Spleen (tissue), 7 donors: ENCODE measurements at regions not wholly inside any gene's neighbourhood (a gene's known extent, or its start where the extent isn't known, plus 50 kb on each side); places are given as distances from the start of the nearest gene placed in this dataset.

Experiments
- POLR2A ChIP-seq, 3 donors: fragments of 450-650 bp; IDR thresholded peaks; one replicate each; pipeline ENCODE4 v1.5.1; 2017; ENCODE audit warnings: antibody characterized with exemption in 3 of 3, mild to moderate bottlenecking in 1 of 3
- TF ChIP-seq, protein P1 (sequence below), 11 experiments: fragments of 200-600 bp in 7 of 11; fragments of 450-650 bp in 4 of 11; sonication (generic) in 4 of 11; IDR thresholded peaks in 8 of 11; conservative IDR thresholded peaks in 3 of 11; 1 replicate in 7 of 11; 2 replicates in 4 of 11; pipeline versions ENCODE4 v1.4.0 to v1.8.0; 2016 to 2021; ENCODE audit warnings: antibody characterized with exemption in 11 of 11, inconsistent platforms in 4 of 11, mild to moderate bottlenecking in 1 of 11
- donor health status: DM: no; HTN: no; CAD: no; lungs with moderate emphysema.
- donor health status: DM: no; HTN: no; CAD: no.
- donor health status: DM: no; HTN: no; CAD: no.

DNA sequence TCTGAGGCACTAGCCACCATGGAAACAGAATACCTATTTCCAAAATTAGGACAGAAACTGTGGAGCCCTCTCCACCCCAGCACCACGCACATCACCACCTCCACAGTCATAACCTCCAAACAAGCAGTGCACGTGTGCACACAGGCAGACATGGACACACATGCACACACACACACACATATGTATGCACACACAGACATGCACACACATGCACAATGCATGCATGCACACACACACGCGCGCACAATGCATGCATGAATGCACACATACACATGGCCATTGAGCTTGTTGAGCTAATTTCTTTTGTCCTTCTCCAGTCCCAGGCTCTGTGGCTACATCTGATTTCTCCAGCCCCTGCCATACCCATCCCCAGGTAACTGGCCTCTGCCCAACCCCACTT is 161.6 kb upstream of the EPB41L3 start:
- TF ChIP-seq, protein P1, sequence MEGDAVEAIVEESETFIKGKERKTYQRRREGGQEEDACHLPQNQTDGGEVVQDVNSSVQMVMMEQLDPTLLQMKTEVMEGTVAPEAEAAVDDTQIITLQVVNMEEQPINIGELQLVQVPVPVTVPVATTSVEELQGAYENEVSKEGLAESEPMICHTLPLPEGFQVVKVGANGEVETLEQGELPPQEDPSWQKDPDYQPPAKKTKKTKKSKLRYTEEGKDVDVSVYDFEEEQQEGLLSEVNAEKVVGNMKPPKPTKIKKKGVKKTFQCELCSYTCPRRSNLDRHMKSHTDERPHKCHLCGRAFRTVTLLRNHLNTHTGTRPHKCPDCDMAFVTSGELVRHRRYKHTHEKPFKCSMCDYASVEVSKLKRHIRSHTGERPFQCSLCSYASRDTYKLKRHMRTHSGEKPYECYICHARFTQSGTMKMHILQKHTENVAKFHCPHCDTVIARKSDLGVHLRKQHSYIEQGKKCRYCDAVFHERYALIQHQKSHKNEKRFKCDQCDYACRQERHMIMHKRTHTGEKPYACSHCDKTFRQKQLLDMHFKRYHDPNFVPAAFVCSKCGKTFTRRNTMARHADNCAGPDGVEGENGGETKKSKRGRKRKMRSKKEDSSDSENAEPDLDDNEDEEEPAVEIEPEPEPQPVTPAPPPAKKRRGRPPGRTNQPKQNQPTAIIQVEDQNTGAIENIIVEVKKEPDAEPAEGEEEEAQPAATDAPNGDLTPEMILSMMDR (IDR thresholded peaks at IDR 0.05 in 8 of 11, conservative IDR thresholded peaks at IDR 0.05 in 3 of 11), result no peak
- TF ChIP-seq POLR2A (IDR thresholded peaks at IDR 0.05), result no peak
